ENCODE measurements at regions not wholly inside any gene's neighbourhood (a gene's known extent, or its start where the extent isn't known, plus 50 kb on each side); places are given as distances from the start of the nearest gene placed in this dataset.

DNA sequence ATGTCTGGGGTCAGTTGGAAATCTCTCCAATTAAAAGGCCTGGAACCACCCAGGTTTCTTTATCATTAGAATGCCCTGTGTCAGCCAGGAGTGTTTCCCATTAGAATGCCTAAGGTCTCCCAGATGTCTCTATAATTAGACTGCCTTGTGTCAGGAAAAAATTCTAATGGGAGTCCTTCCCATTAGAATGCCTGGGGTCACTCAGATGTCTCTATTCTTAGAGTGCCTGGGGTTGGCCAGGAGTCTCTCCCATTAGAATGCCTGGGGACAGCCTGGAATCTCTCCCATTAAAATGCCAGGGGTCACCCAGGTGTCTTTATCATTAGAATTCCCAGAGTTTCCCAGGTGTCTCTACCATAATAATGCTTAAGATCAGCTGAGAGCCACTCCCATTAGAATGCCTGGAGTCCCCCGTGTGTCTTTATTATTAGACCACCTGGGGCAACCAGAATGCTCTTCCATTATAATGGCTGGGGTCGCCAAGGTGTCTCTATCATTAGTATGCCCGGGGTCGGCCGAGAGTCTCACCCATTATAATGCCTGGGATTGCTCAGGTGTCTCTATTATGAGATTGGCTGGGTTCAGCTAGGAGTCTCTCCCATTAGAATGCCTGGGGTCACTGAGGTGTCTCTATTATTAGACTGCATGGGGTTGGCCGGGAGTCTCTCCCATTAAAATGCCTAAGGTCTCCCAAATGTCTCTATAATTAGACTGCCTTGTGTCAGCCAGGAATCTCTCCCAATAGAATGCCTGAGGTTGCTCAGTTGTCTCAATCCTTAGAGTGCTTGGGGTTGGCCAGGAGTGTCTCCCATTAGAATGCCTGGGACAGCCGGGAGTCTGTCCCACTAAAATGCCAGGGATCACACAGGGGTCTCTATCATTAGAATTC, 2254.6 kb downstream of the TP53TG3F start (continued):
- TF ChIP-seq ZNF121 (CRISPR knock-in tag; IDR thresholded peaks at IDR 0.05) = no peak
- no peak for TF ChIP-seq HMGA2 (CRISPR knock-in tag; IDR thresholded peaks at IDR 0.05)
- no peak for TF ChIP-seq ZNF396 (CRISPR knock-in tag; IDR thresholded peaks at IDR 0.05; ENCODE audit: borderline replicate concordance)
- no peak for TF ChIP-seq SMAD4 (CRISPR knock-in tag; IDR thresholded peaks at IDR 0.05)
- no peak for TF ChIP-seq TEAD4 (CRISPR knock-in tag; IDR thresholded peaks at IDR 0.05)

DNA sequence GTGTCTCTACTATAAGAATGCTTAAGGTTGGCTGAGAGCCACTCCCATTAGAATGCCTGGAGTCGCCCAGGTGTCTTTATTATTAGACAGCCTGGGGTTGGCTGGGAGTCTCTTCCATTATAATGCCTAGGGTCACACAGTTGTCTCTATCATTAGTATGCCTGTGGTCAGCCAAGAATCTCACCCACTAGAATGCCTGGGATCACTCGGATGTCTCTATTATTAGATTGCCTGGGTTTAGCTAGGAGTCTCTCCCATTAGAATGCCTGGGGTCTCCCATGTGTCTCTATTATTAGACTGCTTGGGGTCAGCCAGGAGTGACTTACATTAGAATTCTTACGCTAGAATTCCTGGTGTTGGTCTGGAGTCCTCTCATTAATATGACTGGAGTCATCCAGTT, 2255.3 kb downstream of the TP53TG3F start:
- Mint-ChIP-seq H3K27me3 (ENCODE audit: low read depth) (peaks cover 12% of the 10 kb centered on the region), H3K36me3 (peaks cover 71% of the 10 kb centered on the region), H3K9me3 (peaks cover 81% of the 10 kb centered on the region), H3K4me1 (no peaks in the 10 kb centered on the region), H3K27ac (no peak overlapping the region), H3K4me3 (no peak overlapping the region)
- POLR2A ChIA-PET = no interaction called here
- DNase-seq (ENCODE audit: low spot score) (no peak), ATAC-seq (no peak)
- no peak for TF ChIP-seq RORB (CRISPR knock-in tag; IDR thresholded peaks at IDR 0.05)
- TF ChIP-seq RELA (CRISPR knock-in tag; IDR thresholded peaks at IDR 0.05; ENCODE audit: borderline replicate concordance) = no peak
- CTCF ChIA-PET = no interaction called here

DNA sequence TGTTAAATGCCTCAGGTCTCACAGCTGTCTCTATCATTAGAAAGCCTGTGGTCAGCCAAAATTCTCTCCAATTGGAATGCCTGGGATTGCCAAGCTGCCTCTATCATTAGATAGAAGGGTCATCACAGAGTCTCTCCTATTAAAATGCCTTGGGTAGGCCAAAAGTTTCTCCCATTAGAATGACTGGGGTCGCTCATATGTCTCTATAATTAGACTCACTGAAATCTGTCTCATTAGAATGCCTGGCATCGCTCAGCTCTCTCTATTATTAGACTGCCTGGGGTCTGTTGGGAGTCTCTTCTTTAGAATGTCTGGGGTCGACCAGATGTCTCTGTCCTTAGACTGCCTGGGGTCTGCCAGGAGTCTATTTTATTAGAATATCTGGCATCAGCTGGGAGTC, 2265.1 kb downstream of the TP53TG3F start:
- POLR2A ChIA-PET = no interaction called here
- H3K9me3 Mint-ChIP-seq = peaks cover 91% of the 10 kb centered on the region
- DNase-seq (ENCODE audit: low spot score) = no peak
- ATAC-seq = no peak
- H3K4me3 Mint-ChIP-seq = no peak overlapping the region
- peaks cover 17% of the 10 kb centered on the region for H3K27me3 Mint-ChIP-seq (ENCODE audit: low read depth)
- no peak overlapping the region for H3K27ac Mint-ChIP-seq
- no peaks in the 10 kb centered on the region for H3K4me1 Mint-ChIP-seq
- peaks cover 86% of the 10 kb centered on the region for H3K36me3 Mint-ChIP-seq
- CTCF ChIA-PET = no interaction called here
- TF ChIP-seq, protein P1, sequence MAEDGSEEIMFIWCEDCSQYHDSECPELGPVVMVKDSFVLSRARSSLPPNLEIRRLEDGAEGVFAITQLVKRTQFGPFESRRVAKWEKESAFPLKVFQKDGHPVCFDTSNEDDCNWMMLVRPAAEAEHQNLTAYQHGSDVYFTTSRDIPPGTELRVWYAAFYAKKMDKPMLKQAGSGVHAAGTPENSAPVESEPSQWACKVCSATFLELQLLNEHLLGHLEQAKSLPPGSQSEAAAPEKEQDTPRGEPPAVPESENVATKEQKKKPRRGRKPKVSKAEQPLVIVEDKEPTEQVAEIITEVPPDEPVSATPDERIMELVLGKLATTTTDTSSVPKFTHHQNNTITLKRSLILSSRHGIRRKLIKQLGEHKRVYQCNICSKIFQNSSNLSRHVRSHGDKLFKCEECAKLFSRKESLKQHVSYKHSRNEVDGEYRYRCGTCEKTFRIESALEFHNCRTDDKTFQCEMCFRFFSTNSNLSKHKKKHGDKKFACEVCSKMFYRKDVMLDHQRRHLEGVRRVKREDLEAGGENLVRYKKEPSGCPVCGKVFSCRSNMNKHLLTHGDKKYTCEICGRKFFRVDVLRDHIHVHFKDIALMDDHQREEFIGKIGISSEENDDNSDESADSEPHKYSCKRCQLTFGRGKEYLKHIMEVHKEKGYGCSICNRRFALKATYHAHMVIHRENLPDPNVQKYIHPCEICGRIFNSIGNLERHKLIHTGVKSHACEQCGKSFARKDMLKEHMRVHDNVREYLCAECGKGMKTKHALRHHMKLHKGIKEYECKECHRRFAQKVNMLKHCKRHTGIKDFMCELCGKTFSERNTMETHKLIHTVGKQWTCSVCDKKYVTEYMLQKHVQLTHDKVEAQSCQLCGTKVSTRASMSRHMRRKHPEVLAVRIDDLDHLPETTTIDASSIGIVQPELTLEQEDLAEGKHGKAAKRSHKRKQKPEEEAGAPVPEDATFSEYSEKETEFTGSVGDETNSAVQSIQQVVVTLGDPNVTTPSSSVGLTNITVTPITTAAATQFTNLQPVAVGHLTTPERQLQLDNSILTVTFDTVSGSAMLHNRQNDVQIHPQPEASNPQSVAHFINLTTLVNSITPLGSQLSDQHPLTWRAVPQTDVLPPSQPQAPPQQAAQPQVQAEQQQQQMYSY (CRISPR knock-in tag; IDR thresholded peaks at IDR 0.05) = no peak
- no peak for TF ChIP-seq JAZF1 (CRISPR knock-in tag; IDR thresholded peaks at IDR 0.05)

DNA sequence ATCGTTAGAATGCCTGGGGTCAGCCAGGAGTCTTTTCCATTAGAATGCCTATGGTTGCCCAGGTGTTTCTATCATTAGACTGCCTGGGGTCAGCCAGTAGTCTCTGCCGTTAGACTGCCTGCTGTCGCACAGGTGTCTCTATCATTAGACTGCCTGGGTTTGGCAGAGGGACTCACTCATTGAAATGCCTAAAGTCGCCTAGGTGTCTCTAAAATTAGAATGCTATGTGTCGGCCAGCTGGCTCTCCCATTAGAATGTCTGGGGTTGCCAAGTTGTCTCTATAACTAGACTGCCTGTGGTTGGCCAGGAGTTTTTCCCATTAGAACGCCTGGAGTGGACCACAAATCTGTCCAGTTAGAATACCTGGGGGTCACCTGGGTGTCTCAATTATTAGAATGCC, 2266.5 kb downstream of the TP53TG3F start:
- Mint-ChIP-seq H3K9me3 (peaks cover 92% of the 10 kb centered on the region), H3K27me3 (ENCODE audit: low read depth) (peaks cover 19% of the 10 kb centered on the region), H3K4me3 (no peak overlapping the region), H3K27ac (no peak overlapping the region), H3K4me1 (no peaks in the 10 kb centered on the region), H3K36me3 (peaks cover 88% of the 10 kb centered on the region)
- no peak for DNase-seq (ENCODE audit: low spot score)
- ChIA-PET CTCF (no interaction called here), POLR2A (no interaction called here)
- no peak for ATAC-seq
- TF ChIP-seq FOXP1 (CRISPR knock-in tag; IDR thresholded peaks at IDR 0.05; ENCODE audit: borderline replicate concordance) = no peak
- TF ChIP-seq RORB (CRISPR knock-in tag; IDR thresholded peaks at IDR 0.05) = no peak
- TF ChIP-seq ELF4 (CRISPR knock-in tag; IDR thresholded peaks at IDR 0.05; ENCODE audit: low read depth) = no peak
- no peak for TF ChIP-seq CREB1 (CRISPR knock-in tag; IDR thresholded peaks at IDR 0.05)

DNA sequence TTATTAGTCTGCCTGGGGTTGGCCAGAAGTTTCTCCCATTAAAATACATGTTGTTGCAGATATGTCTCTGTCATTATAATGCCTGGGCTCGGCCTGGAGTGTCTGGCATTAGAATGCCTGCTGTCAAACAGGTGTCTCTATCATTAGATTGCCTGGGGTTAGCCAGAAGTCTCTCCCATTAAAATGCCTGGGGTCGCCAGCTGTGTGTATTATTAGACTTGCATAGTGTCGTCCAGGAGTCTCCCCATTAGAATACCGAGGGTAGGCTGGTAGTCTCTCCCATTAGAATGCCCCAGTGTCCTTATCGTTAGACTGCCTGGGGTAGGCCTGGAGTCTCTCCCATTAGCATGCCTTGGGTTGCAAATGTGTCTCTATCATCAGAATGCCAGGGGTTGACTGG, 2270.8 kb downstream of the TP53TG3F start:
- POLR2A ChIA-PET = no interaction called here
- no peak overlapping the region for H3K27ac Mint-ChIP-seq
- ATAC-seq (no peak), DNase-seq (ENCODE audit: low spot score) (no peak)
- CTCF ChIA-PET = no interaction called here
- H3K36me3 Mint-ChIP-seq = peaks cover 82% of the 10 kb centered on the region
- H3K4me1 Mint-ChIP-seq = no peaks in the 10 kb centered on the region
- H3K9me3 Mint-ChIP-seq = peaks cover 87% of the 10 kb centered on the region
- H3K4me3 Mint-ChIP-seq = no peak overlapping the region
- peaks cover 17% of the 10 kb centered on the region for H3K27me3 Mint-ChIP-seq (ENCODE audit: low read depth)
- TF ChIP-seq ZNF138 (CRISPR knock-in tag; conservative IDR thresholded peaks at IDR 0.05) (no peak), HMGA2 (CRISPR knock-in tag; IDR thresholded peaks at IDR 0.05) (no peak), ATF1 (CRISPR knock-in tag; IDR thresholded peaks at IDR 0.05) (no peak), ZNF416 (CRISPR knock-in tag; IDR thresholded peaks at IDR 0.05) (no peak), ETV6 (CRISPR knock-in tag; IDR thresholded peaks at IDR 0.05) (no peak)
- TF ChIP-seq, protein P2, sequence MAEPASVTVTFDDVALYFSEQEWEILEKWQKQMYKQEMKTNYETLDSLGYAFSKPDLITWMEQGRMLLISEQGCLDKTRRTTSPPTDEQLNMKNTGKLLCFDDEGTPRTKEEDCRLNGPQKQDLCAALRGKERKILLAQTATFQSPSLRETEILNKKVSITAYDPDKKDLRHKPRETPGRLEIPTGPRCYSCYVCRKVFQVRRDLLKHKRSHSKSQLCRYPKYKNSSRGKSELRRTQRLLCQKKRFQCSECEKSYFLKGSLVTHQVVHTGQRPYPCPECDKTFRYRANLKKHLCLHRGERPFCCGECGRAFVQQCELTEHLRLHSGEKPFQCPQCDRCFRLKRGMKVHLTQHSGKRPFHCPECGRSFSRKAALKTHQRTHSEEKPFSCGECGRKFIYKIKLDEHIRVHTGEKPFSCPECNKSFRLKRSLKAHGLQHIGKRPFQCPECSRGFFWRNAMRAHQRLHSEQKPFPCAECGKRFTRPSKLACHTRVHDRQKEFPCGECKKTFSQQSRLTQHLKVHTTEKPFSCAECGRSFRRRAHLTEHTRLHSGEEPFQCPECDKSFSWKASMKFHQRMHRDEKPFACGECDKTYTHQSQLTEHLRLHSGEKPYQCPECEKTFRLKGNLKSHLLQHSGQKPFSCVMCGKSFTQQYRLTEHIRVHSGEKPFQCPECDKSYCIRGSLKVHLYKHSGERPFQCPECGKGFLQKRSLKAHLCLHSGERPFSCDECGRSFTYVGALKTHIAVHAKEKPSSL (CRISPR knock-in tag; conservative IDR thresholded peaks at IDR 0.05) = no peak
- TF ChIP-seq, protein P3, sequence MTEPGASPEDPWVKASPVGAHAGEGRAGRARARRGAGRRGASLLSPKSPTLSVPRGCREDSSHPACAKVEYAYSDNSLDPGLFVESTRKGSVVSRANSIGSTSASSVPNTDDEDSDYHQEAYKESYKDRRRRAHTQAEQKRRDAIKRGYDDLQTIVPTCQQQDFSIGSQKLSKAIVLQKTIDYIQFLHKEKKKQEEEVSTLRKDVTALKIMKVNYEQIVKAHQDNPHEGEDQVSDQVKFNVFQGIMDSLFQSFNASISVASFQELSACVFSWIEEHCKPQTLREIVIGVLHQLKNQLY (CRISPR knock-in tag; IDR thresholded peaks at IDR 0.05) = no peak
- TF ChIP-seq, protein P4, sequence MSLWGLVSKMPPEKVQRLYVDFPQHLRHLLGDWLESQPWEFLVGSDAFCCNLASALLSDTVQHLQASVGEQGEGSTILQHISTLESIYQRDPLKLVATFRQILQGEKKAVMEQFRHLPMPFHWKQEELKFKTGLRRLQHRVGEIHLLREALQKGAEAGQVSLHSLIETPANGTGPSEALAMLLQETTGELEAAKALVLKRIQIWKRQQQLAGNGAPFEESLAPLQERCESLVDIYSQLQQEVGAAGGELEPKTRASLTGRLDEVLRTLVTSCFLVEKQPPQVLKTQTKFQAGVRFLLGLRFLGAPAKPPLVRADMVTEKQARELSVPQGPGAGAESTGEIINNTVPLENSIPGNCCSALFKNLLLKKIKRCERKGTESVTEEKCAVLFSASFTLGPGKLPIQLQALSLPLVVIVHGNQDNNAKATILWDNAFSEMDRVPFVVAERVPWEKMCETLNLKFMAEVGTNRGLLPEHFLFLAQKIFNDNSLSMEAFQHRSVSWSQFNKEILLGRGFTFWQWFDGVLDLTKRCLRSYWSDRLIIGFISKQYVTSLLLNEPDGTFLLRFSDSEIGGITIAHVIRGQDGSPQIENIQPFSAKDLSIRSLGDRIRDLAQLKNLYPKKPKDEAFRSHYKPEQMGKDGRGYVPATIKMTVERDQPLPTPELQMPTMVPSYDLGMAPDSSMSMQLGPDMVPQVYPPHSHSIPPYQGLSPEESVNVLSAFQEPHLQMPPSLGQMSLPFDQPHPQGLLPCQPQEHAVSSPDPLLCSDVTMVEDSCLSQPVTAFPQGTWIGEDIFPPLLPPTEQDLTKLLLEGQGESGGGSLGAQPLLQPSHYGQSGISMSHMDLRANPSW (CRISPR knock-in tag; conservative IDR thresholded peaks at IDR 0.05; ENCODE audit: low read depth) = no peak

Measured in WTC11 (cell line).